ENCODE measurements at regions not wholly inside any gene's neighbourhood (a gene's known extent, or its start where the extent isn't known, plus 50 kb on each side); places are given as distances from the start of the nearest gene placed in this dataset.

DNA sequence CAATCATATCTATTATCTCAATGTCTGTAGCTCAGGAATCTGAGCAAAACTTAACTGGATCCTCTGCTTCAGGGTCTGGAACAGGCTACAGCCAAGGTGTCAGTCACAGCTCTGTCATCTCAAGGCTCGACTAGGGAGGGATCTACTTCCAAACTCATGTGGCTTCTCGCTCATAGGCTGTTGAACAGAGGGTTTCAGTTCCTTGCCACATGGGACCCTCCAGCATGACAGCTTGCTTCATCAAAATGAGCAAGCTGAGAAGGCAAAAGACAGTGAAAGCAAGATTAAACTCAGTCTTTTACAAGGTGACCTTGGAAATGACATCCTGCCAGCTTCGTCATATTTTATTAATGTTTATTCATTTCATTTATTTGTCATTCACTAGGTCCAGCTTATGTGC lies 111.7 kb downstream of the GADD45G start:
- TF ChIP-seq, protein P1, sequence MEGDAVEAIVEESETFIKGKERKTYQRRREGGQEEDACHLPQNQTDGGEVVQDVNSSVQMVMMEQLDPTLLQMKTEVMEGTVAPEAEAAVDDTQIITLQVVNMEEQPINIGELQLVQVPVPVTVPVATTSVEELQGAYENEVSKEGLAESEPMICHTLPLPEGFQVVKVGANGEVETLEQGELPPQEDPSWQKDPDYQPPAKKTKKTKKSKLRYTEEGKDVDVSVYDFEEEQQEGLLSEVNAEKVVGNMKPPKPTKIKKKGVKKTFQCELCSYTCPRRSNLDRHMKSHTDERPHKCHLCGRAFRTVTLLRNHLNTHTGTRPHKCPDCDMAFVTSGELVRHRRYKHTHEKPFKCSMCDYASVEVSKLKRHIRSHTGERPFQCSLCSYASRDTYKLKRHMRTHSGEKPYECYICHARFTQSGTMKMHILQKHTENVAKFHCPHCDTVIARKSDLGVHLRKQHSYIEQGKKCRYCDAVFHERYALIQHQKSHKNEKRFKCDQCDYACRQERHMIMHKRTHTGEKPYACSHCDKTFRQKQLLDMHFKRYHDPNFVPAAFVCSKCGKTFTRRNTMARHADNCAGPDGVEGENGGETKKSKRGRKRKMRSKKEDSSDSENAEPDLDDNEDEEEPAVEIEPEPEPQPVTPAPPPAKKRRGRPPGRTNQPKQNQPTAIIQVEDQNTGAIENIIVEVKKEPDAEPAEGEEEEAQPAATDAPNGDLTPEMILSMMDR (IDR thresholded peaks at IDR 0.05; ENCODE audit: low read depth, low read length), result no peak
- no peak for TF ChIP-seq MYC (IDR thresholded peaks at IDR 0.05; ENCODE audit: low read depth, low read length)
- TF ChIP-seq POLR2A (IDR thresholded peaks at IDR 0.05; ENCODE audit: extremely low read depth, insufficient read length), result no peak
- TF ChIP-seq, protein P2, sequence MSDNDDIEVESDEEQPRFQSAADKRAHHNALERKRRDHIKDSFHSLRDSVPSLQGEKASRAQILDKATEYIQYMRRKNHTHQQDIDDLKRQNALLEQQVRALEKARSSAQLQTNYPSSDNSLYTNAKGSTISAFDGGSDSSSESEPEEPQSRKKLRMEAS (IDR thresholded peaks at IDR 0.05; ENCODE audit: low read depth, low read length), result no peak
